OCI-LY7 (cell line): ENCODE measurements at regions not wholly inside any gene's neighbourhood (a gene's known extent, or its start where the extent isn't known, plus 50 kb on each side); places are given as distances from the start of the nearest gene placed in this dataset.

ENCODE experiments used
- BruUV-seq: library from RNA; stranded (reverse); fragments of 400-500 nt; replicated peaks from 2 replicates; lab custom pipeline; 2021; lab: Mats Ljungman, UMichigan
- CTCF ChIA-PET: fragments of 300-600 bp; sonication (Branson Sonifier 250); formaldehyde crosslinking; loops from one replicate; lab custom pipeline; 2022; ENCODE audit warnings: antibody characterized with exemption; ENCODE audit not compliant: unreplicated experiment; lab: Charles Lee
- POLR2A ChIA-PET: fragments of 300-600 bp; sonication (Branson Sonifier 250); formaldehyde crosslinking; loops from one replicate; lab custom pipeline; 2022; ENCODE audit warnings: antibody characterized with exemption; lab: Charles Lee
- DNase-seq: peaks from one replicate; pipeline ENCODE4 v3.0.0-alpha.2; 2015; ENCODE audit warnings: low spot score
- H2AFZ ChIP-seq: fragments of 200-600 bp; sonication (generic), shearing (Covaris generic); 2 replicates; pipeline ENCODE4 v1.6.1; 2014; ENCODE audit warnings: mild to moderate bottlenecking, antibody characterized with exemption, low read length, moderate library complexity
- H3K27ac ChIP-seq: fragments of 200-600 bp; sonication (generic); 2 replicates; pipeline ENCODE4 v1.5.1; 2014; ENCODE audit warnings: mixed run types, low read depth, mild to moderate bottlenecking, moderate library complexity, low read length, inconsistent platforms; ENCODE audit not compliant: poor library complexity, severe bottlenecking
- H3K36me3 ChIP-seq: fragments of 200-600 bp; sonication (generic); 2 replicates; pipeline ENCODE4 v1.6.1; 2014; ENCODE audit warnings: mild to moderate bottlenecking, antibody characterized with exemption, low read length, moderate library complexity, mixed read lengths; ENCODE audit not compliant: insufficient read depth
- H3K4me1 ChIP-seq: fragments of 200-600 bp; sonication (generic); 2 replicates; pipeline ENCODE4 v1.5.1; 2014; ENCODE audit warnings: mild to moderate bottlenecking, low read length; ENCODE audit not compliant: insufficient read depth, poor library complexity, severe bottlenecking
- H3K4me2 ChIP-seq: fragments of 200-600 bp; sonication (generic); 2 replicates; pipeline ENCODE4 v1.6.1; 2014; ENCODE audit warnings: mild to moderate bottlenecking, low read length
- H3K4me3 ChIP-seq: fragments of 200-600 bp; sonication (generic); 2 replicates; pipeline ENCODE4 v1.5.1; 2014; ENCODE audit warnings: mild to moderate bottlenecking, low read depth, low read length; ENCODE audit not compliant: poor library complexity, severe bottlenecking
- H3K79me2 ChIP-seq: fragments of 200-600 bp; sonication (generic); 2 replicates; pipeline ENCODE4 v1.6.1; 2016; ENCODE audit warnings: low read depth, mild to moderate bottlenecking, low read length, moderate library complexity, mixed read lengths; ENCODE audit not compliant: insufficient read depth
- H3K9me2 ChIP-seq: fragments of 200-600 bp; sonication (generic); 2 replicates; pipeline ENCODE4 v1.6.1; 2016; ENCODE audit warnings: mild to moderate bottlenecking, low read length, mixed read lengths; ENCODE audit not compliant: insufficient read depth
- H3K9me3 ChIP-seq: fragments of 200-600 bp; sonication (generic); 2 replicates; pipeline ENCODE4 v1.6.1; 2014; ENCODE audit warnings: mild to moderate bottlenecking, mixed run types, low read length, mixed read lengths
- H4K20me1 ChIP-seq: fragments of 200-600 bp; sonication (generic); 2 replicates; pipeline ENCODE4 v1.6.1; 2014; ENCODE audit warnings: mild to moderate bottlenecking, antibody characterized with exemption, low read length, moderate library complexity, mixed read lengths; ENCODE audit not compliant: insufficient read depth
- EZH2phosphoT487 ChIP-seq: fragments of 200-600 bp; sonication (generic); IDR thresholded peaks from 2 replicates; pipeline ENCODE4 v1.6.1; 2018; ENCODE audit warnings: low read depth, borderline replicate concordance, mild to moderate bottlenecking, mixed run types, antibody characterized with exemption, low read length, moderate library complexity, mixed read lengths
- intact Hi-C: fragments of 100-400 bp; cut with micrococcal nuclease; formaldehyde crosslinking; loops from one replicate; pipeline ENCODE4 v1.10.0; 2022; ENCODE audit not compliant: unreplicated experiment
- TF ChIP-seq, protein P1 (sequence below): fragments of 200-600 bp; sonication (generic); conservative IDR thresholded peaks from 2 replicates; pipeline ENCODE4 v1.5.1; 2014; ENCODE audit warnings: mild to moderate bottlenecking, antibody characterized with exemption, low read length, moderate library complexity, mixed read lengths

DNA sequence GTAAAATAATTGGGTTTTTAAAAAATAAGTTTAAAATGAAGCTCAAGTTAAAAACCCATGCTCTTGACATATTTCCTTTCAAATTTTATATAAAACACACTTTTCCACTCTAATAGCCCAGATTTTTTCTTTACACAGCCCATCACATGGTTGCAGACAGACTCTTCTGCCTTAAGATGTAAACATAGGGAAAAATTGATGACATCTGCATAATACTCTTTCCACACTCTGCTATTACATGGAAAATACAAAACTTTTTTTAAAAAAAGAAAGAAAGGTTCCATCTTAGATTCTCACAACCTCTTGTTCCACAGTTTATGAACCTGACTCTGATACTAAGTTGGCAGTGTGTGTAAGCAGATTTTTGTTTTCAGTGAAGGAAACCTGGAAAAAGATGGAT, 120.8 kb upstream of the ZNF648 start:
- Histone ChIP-seq H3K9me3 (no peaks in the 10 kb centered on the region), H4K20me1 (no peaks in the 10 kb centered on the region), H3K36me3 (no peaks in the 10 kb centered on the region), H3K9me2 (no peaks in the 10 kb centered on the region), H3K4me3 (no peak overlapping the region), H3K4me1 (no peaks in the 10 kb centered on the region), H3K4me2 (no peak overlapping the region), H3K79me2 (no peaks in the 10 kb centered on the region), H3K27ac (no peak overlapping the region), H2AFZ (no peak overlapping the region)
- TF ChIP-seq, protein P1, sequence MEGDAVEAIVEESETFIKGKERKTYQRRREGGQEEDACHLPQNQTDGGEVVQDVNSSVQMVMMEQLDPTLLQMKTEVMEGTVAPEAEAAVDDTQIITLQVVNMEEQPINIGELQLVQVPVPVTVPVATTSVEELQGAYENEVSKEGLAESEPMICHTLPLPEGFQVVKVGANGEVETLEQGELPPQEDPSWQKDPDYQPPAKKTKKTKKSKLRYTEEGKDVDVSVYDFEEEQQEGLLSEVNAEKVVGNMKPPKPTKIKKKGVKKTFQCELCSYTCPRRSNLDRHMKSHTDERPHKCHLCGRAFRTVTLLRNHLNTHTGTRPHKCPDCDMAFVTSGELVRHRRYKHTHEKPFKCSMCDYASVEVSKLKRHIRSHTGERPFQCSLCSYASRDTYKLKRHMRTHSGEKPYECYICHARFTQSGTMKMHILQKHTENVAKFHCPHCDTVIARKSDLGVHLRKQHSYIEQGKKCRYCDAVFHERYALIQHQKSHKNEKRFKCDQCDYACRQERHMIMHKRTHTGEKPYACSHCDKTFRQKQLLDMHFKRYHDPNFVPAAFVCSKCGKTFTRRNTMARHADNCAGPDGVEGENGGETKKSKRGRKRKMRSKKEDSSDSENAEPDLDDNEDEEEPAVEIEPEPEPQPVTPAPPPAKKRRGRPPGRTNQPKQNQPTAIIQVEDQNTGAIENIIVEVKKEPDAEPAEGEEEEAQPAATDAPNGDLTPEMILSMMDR: no peak
- TF ChIP-seq EZH2phosphoT487: no peak
- intact Hi-C loops: no loop called here
- ChIA-PET CTCF (no interaction called here), POLR2A (no interaction called here)
- no peak for DNase-seq
- no TSS peak for BruUV-seq

DNA sequence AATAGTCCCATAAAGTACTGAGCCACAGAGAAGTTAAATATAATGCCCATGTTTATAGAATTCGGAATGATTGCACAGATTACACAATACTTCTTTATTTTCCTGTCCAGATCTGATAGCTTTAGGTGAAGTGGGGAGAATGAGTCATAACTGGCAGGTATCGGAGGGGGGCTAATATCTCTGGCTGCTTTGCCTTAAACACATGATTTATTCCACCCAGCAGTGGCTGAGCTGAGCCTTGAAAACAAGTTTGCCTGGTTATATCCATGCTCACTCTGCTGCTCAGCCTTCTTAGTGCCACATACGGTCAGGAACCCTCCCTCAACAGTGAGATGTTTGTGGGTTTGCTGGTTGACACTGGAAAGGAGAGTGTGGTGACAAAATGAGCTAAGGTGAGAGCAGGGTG, 119.7 kb upstream of the ZNF648 start:
- ChIA-PET POLR2A (interaction anchor here (0.5 kb wide), 1 partner anchor 1511 kb away, joined by 3 read pairs; no protein-coding TSS in a partner anchor), CTCF (interaction anchor here (0.6 kb wide), 1 partner anchor 886 kb away, joined by 3 read pairs; no protein-coding TSS in a partner anchor)
- no peak overlapping the region for H3K4me3 ChIP-seq
- no peak overlapping the region for H3K27ac ChIP-seq
- no peaks in the 10 kb centered on the region for H3K36me3 ChIP-seq
- H3K4me2 ChIP-seq: no peak overlapping the region
- TF ChIP-seq, protein P1: no peak
- no peak for TF ChIP-seq EZH2phosphoT487
- H3K9me2 ChIP-seq: no peaks in the 10 kb centered on the region
- no peaks in the 10 kb centered on the region for H4K20me1 ChIP-seq
- DNase-seq: no peak
- no peak overlapping the region for H2AFZ ChIP-seq
- intact Hi-C loops: no loop called here
- H3K4me1 ChIP-seq: no peaks in the 10 kb centered on the region
- no peaks in the 10 kb centered on the region for H3K79me2 ChIP-seq
- H3K9me3 ChIP-seq: no peaks in the 10 kb centered on the region
- BruUV-seq: no TSS peak

DNA sequence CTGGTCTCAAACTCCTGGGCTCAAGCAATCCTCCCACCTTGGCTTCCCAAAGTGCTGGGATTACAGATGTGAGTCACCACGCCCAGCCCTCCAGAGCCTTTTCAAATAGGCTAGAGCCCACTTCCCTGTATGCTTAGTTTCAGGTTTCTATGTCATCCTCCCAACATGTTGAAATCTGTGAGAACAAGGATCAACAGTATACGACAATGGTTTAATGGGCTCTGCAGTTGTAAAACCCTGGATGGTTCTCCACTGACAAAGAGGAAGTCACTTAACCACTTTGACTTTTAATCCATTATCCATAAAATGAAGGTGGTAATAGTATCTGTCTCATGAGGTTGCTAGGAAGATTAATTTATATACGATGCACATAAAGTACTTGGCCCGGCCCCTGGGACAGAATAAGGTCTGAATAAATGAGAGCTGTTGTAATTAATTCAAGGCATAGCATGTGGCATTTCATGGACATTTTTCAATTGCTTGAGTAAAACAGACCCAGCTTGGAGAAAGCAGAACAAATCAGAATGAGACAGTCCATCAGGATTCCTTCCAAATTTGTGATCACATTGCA, 113.9 kb upstream of the ZNF648 start:
- Histone ChIP-seq H4K20me1 (no peaks in the 10 kb centered on the region), H3K79me2 (no peaks in the 10 kb centered on the region), H2AFZ (no peak overlapping the region), H3K9me2 (no peaks in the 10 kb centered on the region), H3K4me3 (no peak overlapping the region), H3K4me1 (no peaks in the 10 kb centered on the region), H3K9me3 (no peaks in the 10 kb centered on the region), H3K4me2 (no peak overlapping the region), H3K27ac (no peak overlapping the region), H3K36me3 (no peaks in the 10 kb centered on the region)
- TF ChIP-seq, protein P1: no peak
- TF ChIP-seq EZH2phosphoT487: no peak
- ChIA-PET POLR2A (no interaction called here), CTCF (no interaction called here)
- no TSS peak for BruUV-seq
- intact Hi-C loops: no loop called here
- no peak for DNase-seq
